HG03159 (cell line): ENCODE measurements at regions not wholly inside any gene's neighbourhood (a gene's known extent, or its start where the extent isn't known, plus 50 kb on each side); places are given as distances from the start of the nearest gene placed in this dataset.
A peak's percentile ranks its signal among the peaks of the same experiment; 100 is the strongest.
"Not testable (repeated sequence)": the region's sequence is repeated elsewhere in the genome, so short reads cannot be mapped to it uniquely, and the experiment has no call there.

Source experiments
- ATAC-seq: cut with Tn5 transposase; IDR thresholded peaks from one replicate; pipeline ENCODE4 v1.9.1; 2021; ENCODE audit warnings: mild to moderate bottlenecking, moderate library complexity; ENCODE audit not compliant: unreplicated experiment

DNA sequence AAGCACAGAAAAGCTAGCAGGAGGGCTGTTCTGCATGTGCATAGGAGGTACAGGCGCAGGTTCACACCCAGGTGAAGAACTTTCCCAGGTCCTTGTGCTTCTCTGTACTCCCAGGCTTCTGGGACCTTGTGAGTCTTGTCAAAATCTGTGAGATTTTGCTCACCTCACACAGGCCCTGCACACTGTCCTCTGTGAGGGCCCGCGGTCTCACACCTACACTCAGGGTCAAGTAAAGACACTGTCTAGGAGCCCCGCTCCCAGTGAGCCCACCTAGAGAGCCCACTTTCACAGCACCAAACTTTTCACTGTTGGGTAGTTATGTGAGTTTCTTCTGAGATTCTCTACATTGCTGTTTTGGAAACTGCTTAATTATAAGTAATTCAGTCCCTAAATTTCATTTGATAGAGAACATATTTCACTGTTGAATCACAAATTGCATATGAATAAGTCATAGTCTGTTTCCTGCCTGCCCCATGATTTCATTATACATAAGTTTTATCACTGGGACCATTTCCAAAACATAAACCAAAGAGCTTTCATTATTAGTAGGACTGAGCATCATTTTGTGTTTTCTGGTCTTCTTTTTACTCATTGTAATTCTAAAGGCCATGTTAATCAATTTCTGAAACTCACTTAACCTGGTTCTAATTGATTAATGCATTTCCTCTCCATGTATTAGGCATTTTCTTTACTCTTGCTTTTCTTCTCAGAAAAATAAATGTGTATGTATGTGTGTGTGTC lies 234.2 kb upstream of the SPOPL start:
- ATAC-seq = peak; percentile 77

DNA sequence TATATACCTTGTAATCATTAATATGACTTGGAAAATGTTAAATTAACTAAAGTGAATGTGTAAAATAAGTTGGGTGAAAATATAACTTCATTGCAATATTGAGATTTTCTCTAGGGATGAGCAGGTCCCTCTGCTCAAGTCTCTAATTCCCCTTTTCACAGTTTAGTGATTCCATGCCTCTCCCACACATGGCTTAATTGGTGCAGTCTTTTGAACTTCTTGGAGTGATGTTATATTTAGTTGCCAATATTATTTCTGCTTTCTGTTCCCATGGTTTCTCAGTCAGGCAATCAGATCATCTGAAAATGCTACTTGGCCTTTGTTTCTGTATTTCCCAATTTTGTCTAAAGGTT lies 233.7 kb upstream of the SPOPL start:
- ATAC-seq = peak; percentile 33

DNA sequence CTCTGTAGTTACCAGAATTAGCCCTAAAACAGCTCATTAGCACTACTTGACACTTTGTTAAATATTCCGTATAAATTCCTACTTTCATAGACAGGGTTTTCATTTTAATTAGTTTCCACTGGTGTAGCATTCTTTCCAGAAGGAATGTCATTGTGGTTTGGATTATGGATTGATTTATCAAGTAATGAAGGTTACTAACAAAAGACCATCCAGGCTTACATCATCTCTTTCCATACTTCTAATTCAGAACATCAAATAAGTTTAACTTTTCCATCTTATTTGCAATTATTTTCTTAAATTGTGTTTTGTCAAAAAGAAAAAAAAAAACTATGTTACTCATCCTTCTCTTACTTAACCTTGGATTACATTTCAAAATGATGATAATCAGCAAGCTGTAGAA lies 231.8 kb upstream of the SPOPL start:
- ATAC-seq = no peak

DNA sequence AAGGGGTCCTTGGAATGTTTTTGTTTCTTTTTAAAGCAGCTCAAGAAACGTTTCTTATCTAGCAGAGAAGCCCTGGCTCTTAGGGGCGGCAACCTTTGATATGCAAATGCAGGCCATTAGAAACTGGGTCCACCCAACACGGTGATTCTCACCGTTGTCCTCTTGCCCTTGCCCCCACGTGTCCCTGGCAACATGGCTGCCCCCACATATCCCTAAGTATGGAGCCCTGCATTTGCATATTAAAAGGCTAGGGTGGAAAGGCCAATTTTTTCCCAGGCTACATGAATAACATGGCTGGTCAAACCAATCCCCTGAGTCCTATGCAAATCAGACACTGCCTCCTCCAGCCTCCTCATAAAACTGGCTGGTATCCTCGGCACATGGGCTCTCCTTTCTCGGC lies 230.1 kb upstream of the SPOPL start:
- no peak for ATAC-seq

DNA sequence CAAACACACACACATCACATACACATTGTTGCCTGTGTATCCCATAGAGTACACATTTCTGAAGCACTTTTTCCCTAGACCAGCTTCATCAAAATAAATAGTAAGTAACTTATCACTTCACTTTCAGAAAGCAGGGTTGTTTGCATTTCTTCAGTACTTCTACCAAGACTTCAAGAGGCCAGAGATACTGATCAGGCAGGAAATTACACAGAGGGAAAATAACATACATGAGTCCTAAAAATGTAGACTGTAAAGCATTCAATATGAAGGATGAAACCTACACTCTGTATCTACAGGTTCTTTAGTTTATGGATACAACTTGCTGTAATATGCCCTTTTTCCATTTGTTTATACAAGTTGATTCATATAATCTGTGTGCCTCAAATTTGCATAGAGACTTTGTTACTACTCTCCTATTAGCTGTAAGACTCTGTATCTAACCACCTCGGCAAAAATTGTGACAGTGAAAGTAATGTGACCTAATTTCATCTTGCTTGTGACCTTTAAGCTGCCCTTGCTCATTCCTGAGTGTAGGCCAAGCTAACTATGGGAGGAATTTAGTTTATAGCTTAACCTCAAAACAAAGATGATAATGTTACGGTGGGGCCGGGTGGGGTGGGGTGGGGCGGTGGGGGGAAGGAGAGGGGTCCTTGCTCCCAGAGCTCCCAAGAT lies 228.9 kb upstream of the SPOPL start:
- ATAC-seq = no peak

GRCh38 chr2:138273280-138273679 lies 228.3 kb upstream of the SPOPL start:
- not testable (repeated sequence) for ATAC-seq

DNA sequence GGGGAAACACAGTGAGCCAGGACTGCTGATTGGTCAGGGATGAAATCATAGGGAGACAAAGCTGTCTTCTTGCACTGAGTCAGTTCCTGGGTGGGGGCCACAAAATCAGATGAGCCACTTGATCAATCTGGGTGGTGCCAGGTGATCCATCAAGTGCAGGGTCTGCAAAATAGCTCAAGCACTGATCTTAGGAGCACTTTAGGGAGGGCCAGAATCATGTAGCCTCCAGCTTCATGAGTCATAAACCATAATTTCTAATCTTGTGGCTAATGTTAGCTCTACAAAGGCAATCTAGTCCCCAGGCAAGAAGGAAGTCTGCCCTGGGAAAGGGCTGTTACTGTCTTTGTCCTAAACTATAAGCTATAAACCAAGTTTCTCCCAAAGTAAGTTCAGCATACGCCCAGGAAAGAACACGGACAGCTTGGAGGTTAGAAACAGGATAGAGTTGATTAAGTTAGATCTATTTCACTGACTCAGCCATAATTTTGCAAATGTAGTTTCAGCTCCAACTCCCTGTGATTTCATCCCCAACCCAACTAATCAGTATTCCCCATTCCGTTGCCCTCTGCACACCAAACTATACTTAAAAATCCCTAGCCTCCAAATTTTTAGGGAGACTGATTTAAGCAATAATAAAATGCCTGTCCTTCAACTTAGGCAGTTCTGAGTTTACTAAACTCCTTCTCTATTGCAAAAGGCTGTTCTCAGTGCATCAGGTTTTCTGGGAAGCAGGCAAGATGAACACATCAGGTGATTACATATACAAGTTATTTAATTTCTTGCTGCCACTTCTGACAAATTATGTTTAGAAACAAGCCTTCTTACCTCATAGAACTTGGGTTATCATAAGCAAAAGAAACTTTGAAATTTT lies 226.9 kb upstream of the SPOPL start:
- ATAC-seq = no peak

DNA sequence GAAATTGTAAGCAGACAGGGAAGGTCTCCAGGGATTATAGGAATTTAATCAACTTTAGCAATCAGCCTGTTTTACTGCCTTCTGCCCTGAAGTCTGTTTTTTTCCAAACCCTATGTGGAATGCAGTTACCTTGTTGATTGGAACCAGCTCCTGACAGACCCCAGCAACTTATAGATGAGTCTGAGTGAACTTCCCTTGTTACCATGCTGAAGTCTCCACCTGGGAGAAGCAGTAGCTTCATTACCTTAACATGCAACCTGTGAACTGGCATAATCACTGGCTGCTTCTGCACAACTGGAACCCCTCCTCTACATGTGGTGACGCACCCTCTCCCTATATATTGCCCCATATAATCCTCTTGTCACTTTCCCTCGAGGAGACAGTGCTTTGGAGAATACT lies 226.3 kb upstream of the SPOPL start:
- no peak for ATAC-seq

DNA sequence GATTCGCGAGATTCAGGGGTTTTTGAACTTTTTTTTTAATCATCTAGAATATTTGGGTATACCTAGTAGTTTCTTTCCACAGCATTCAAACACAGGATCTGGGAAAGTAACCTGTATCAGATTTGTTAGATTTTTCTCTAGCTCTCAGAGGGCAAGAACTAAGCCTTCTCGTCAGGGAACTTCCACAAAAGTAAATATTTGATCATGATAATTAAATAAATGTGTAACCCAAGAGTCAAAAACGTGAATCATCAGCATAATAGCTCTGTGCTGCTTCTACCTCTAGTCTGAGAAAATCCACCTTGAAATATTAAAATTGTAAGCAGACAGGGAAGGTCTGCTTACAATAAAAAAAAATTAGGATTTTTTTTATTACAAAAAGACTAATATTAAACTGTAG lies 225.7 kb upstream of the SPOPL start:
- ATAC-seq = no peak

GRCh38 chr2:138276339-138276738 lies 225.2 kb upstream of the SPOPL start:
- ATAC-seq = no peak

DNA sequence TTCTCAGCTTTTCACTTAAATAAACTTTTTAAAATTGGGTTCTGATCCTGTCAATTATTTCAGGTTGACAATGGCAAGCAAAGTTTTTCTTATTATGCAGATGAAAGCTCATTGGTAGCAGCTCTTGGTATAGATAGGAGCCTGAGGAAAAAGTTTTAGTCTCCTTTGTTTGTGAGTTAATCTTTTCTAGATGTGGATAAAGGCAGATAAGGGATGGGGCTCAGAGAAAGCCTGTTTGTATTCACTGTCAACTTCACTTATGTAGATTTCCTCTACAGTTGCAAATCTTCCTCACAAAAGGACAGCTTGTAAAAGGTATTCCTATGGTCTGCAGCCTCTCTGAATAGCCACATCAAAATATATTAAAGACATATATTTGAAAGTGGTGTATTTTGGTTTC lies 224.5 kb upstream of the SPOPL start:
- no peak for ATAC-seq

DNA sequence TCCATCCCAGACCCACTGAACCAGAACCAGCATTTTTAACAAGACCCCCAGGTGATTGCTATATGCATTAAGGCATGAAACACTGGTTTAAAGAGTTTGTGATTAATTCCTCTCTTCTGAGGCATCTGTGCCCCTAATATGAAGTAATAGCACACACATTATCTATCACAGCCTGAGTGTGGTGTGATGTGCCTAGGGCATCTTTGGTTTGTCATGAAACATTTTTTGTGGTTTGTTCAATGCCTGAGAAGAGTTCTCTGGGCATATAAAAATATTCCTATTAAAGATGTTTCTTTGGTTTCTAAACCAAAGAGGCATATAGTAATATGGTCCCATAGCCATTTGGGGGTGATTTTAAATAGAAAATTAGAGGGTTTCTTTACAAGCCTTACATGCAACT lies 221.7 kb upstream of the SPOPL start:
- no peak for ATAC-seq

GRCh38 chr2:138280999-138281695 lies 220.4 kb upstream of the SPOPL start:
- ATAC-seq = no peak

GRCh38 chr2:138282014-138282672 lies 219.4 kb upstream of the SPOPL start:
- no peak for ATAC-seq

DNA sequence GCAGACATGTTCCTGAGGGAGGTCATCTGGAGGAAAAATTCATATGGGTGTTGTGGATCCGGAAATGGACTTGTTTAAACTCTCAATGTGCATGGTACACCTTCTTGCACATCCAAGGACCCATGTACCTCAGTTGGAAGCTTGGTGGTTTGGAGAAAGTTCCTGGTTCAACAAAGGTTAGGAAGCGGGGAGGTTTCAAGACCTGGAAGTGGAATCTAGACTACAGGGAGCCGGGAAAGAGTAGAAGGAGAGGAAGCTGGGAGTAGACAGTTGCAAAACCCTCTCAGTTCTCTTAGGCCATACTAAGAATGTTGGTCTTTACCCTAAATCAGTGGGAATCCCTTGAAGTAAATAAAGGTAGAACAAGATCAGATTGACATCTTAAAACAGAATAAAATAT lies 209.8 kb upstream of the SPOPL start:
- ATAC-seq = no peak

GRCh38 chr2:138293045-138293444 lies 208.5 kb upstream of the SPOPL start:
- no peak for ATAC-seq

DNA sequence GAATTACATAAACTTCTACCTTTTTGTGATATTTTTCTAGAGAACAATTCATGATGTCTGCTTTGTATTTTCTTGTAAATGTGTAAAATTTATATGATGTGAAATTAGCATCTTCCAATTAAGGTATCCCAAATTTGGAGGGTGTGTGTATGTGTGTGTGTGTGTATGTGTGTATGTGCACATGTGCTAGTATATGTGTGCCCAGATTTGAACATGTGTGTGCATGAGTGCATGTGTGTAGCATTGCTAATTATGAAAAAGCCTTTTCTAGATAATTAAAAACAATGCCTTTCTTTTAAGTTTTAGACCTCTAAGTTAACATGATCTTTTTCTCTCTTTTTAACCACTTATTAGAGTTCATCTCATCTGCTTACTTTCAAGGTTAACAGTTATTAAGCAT lies 208.0 kb upstream of the SPOPL start:
- no peak for ATAC-seq

- ATAC-seq = no peak
Observed at GRCh38 chr2:138294451-138294850, 207.1 kb upstream of the SPOPL start.

DNA sequence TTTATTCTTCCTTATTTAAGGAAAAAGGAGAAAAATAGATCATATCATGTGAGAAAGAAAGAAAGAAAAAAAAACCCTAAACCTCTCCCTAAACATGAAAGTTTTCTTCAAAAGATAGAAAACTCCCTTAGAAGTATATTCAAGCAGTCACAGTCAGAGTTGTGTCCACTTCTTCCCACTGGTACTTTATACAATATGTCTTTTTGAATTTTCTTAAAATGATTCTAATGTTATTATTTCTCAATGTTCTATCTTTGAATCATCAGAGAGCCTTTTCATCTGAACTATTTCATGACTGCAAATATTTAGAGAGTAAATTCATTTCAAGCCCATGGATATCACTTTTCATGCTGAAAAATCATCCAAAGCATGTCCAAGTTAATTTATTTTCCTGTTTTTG lies 205.2 kb upstream of the SPOPL start:
- no peak for ATAC-seq

- ATAC-seq = peak; percentile 82
Observed at GRCh38 chr2:138298120-138298814, 203.3 kb upstream of the SPOPL start.
